Mesenchymal stem cell (in vitro differentiated cells and primary cell): ENCODE measurements at regions not wholly inside any gene's neighbourhood (a gene's known extent, or its start where the extent isn't known, plus 50 kb on each side); places are given as distances from the start of the nearest gene placed in this dataset.

ENCODE experiments used
- DNase-seq: peaks from one replicate; pipeline ENCODE4 v3.0.0-alpha.2; 2013
- H2AFZ ChIP-seq: one replicate; pipeline ENCODE4 v1.6.1; 2013; ENCODE audit warnings: low read depth, mild to moderate bottlenecking, control low read depth, inconsistent platforms, low read length, moderate library complexity
- H2AK5ac ChIP-seq: 2 replicates; pipeline ENCODE4 v1.6.1; 2013; ENCODE audit warnings: low read length, moderate library complexity, mild to moderate bottlenecking, inconsistent platforms; ENCODE audit not compliant: severe bottlenecking
- H2BK120ac ChIP-seq: one replicate; pipeline ENCODE4 v1.6.1; 2013; ENCODE audit warnings: low read depth, mild to moderate bottlenecking, inconsistent platforms, low read length, moderate library complexity
- H2BK12ac ChIP-seq, 2 experiments: one replicate each; pipeline ENCODE4 v1.6.1; 2013; ENCODE audit warnings: inconsistent platforms in 2 of 2, low read length in 2 of 2, mild to moderate bottlenecking in 2 of 2, moderate library complexity in 2 of 2, control low read depth in 1 of 2
- H2BK15ac ChIP-seq: one replicate; pipeline ENCODE4 v1.6.1; 2013; ENCODE audit warnings: mild to moderate bottlenecking, low read depth, inconsistent platforms; ENCODE audit not compliant: poor library complexity, severe bottlenecking
- H2BK5ac ChIP-seq: 2 replicates; pipeline ENCODE4 v1.6.1; 2013; ENCODE audit warnings: low read depth, mild to moderate bottlenecking, low read length, control low read depth, inconsistent platforms; ENCODE audit not compliant: poor library complexity, severe bottlenecking
- H3K14ac ChIP-seq, 2 experiments: one replicate each; pipeline ENCODE4 v1.6.1; 2013; ENCODE audit warnings: inconsistent platforms in 2 of 2, low read length in 2 of 2, control low read depth in 1 of 2, mild to moderate bottlenecking in 1 of 2, moderate library complexity in 1 of 2
- H3K18ac ChIP-seq, 2 experiments: one replicate each; pipeline ENCODE4 v1.6.1; 2013; ENCODE audit warnings: inconsistent platforms in 2 of 2, low read length in 2 of 2, control low read depth in 1 of 2, low read depth in 1 of 2, mild to moderate bottlenecking in 1 of 2
- H3K23ac ChIP-seq, 2 experiments: one replicate each; pipeline ENCODE4 v1.6.1; 2013; ENCODE audit warnings: inconsistent platforms in 2 of 2, low read length in 2 of 2, mild to moderate bottlenecking in 2 of 2, moderate library complexity in 2 of 2, control low read depth in 1 of 2
- H3K27ac ChIP-seq: 2 replicates; pipeline ENCODE4 v1.5.1; 2013; ENCODE audit warnings: mild to moderate bottlenecking, moderate library complexity, low read length, control low read depth, inconsistent platforms; ENCODE audit not compliant: poor library complexity, severe bottlenecking
- H3K27me3 ChIP-seq, 2 experiments: 2 replicates each; pipeline versions ENCODE4 v1.6.1 to v1.7.0; 2013; ENCODE audit warnings: low read length in 2 of 2, mild to moderate bottlenecking in 2 of 2, moderate library complexity in 2 of 2, control low read depth in 1 of 2, inconsistent platforms in 1 of 2; ENCODE audit not compliant: control insufficient read depth in 1 of 2, insufficient read depth in 1 of 2
- H3K36me3 ChIP-seq, 2 experiments: 2 replicates each; pipeline versions ENCODE4 v1.6.1 to v1.7.0; 2013; ENCODE audit warnings: low read length in 2 of 2, control low read depth in 1 of 2, inconsistent platforms in 1 of 2, low read depth in 1 of 2, mild to moderate bottlenecking in 1 of 2; ENCODE audit not compliant: insufficient read depth in 2 of 2, control insufficient read depth in 1 of 2
- H3K4ac ChIP-seq, 2 experiments: one replicate each; pipeline ENCODE4 v1.6.1; 2013; ENCODE audit warnings: inconsistent platforms in 2 of 2, low read length in 2 of 2, mild to moderate bottlenecking in 2 of 2, moderate library complexity in 2 of 2, control low read depth in 1 of 2, low read depth in 1 of 2
- H3K4me1 ChIP-seq: 2 replicates; pipeline ENCODE4 v1.6.1; 2013; ENCODE audit warnings: low read depth, low read length, control low read depth; ENCODE audit not compliant: control insufficient read depth, insufficient read depth
- H3K4me2 ChIP-seq: 2 replicates; pipeline ENCODE4 v1.6.1; 2013; ENCODE audit warnings: low read length, mild to moderate bottlenecking, inconsistent platforms; ENCODE audit not compliant: poor library complexity, severe bottlenecking
- H3K4me3 ChIP-seq, 2 experiments: 2 replicates each; pipeline versions ENCODE4 v1.5.1 to v1.7.0; 2013; ENCODE audit warnings: low read length in 2 of 2, mild to moderate bottlenecking in 2 of 2, control low read depth in 1 of 2, low read depth in 1 of 2; ENCODE audit not compliant: insufficient read depth in 1 of 2
- H3K79me1 ChIP-seq: replicated peaks from 2 replicates; pipeline ENCODE4 v1.6.1; 2013; ENCODE audit warnings: mild to moderate bottlenecking, control low read depth, low read length, inconsistent platforms; ENCODE audit not compliant: poor library complexity, severe bottlenecking
- H3K9ac ChIP-seq: 2 replicates; pipeline ENCODE4 v1.7.0; 2013; ENCODE audit warnings: mild to moderate bottlenecking, low read length, moderate library complexity
- H3K9me3 ChIP-seq: 2 replicates; pipeline ENCODE4 v1.7.0; 2013; ENCODE audit warnings: mild to moderate bottlenecking, low read length; ENCODE audit not compliant: control insufficient read depth
- H4K8ac ChIP-seq: one replicate; pipeline ENCODE4 v1.6.1; 2013; ENCODE audit warnings: inconsistent platforms, mild to moderate bottlenecking, low read length, moderate library complexity
- H4K91ac ChIP-seq: one replicate; pipeline ENCODE4 v1.6.1; 2013; ENCODE audit warnings: mild to moderate bottlenecking, low read length, inconsistent platforms
- WGBS: methylation state at CpG from one replicate; pipeline ENCODE4 v1.1.7; 2013; ENCODE audit warnings: mixed read lengths; 5-methylcytosine and 5-hydroxymethylcytosine counted together

GRCh38 chr5:89441965-89442364 lies 559.0 kb upstream of the MEF2C start:
- Histone ChIP-seq H2BK120ac (no peak overlapping the region), H2BK15ac (no peak overlapping the region)

GRCh38 chr5:89440670-89441069 lies 557.7 kb upstream of the MEF2C start:
- no peak for DNase-seq
- Histone ChIP-seq H2BK15ac (no peak overlapping the region), H2BK12ac (no peak overlapping the region), H2AFZ (no peak overlapping the region), H2BK120ac (no peak overlapping the region), H3K4me2 (no peak overlapping the region), H3K4me1 (no peaks in the 10 kb centered on the region), H3K14ac (no peak overlapping the region), H3K18ac (no peak overlapping the region), H3K79me1 (no peaks in the 10 kb centered on the region), H3K27ac (no peak overlapping the region), H3K36me3 (no peaks in the 10 kb centered on the region), H4K91ac (no peak overlapping the region), H3K9ac (no peak overlapping the region), H3K9me3 (no peaks in the 10 kb centered on the region), H3K27me3 (no peaks in the 10 kb centered on the region), H4K8ac (no peak overlapping the region), H3K23ac (no peak overlapping the region), H3K4ac (no peak overlapping the region), H3K4me3 (no peak overlapping the region), H2BK5ac (no peak overlapping the region), H2AK5ac (no peak overlapping the region)
- no CpG with 5 or more reads among the region's 2 CpGs for WGBS

More at GRCh38 chr5:89441965-89442364, 559.0 kb upstream of the MEF2C start:
- no peak overlapping the region for H4K91ac ChIP-seq
- H3K4me3 ChIP-seq = no peak overlapping the region
- no peak overlapping the region for H2BK5ac ChIP-seq
- no peak overlapping the region for H2BK12ac ChIP-seq
- H3K18ac ChIP-seq = no peak overlapping the region
- H3K9me3 ChIP-seq = no peaks in the 10 kb centered on the region
- H3K79me1 ChIP-seq = no peaks in the 10 kb centered on the region
- no peak overlapping the region for H3K9ac ChIP-seq
- H3K27me3 ChIP-seq = no peaks in the 10 kb centered on the region
- H4K8ac ChIP-seq = no peak overlapping the region
- no peak overlapping the region for H2AK5ac ChIP-seq
- no peaks in the 10 kb centered on the region for H3K36me3 ChIP-seq
- H3K23ac ChIP-seq = no peak overlapping the region
- H3K27ac ChIP-seq = no peak overlapping the region
- DNase-seq = no peak
- no peak overlapping the region for H3K4me2 ChIP-seq
- H3K14ac ChIP-seq = no peak overlapping the region
- H2AFZ ChIP-seq = no peak overlapping the region
- H3K4ac ChIP-seq = no peak overlapping the region
- no peaks in the 10 kb centered on the region for H3K4me1 ChIP-seq

- WGBS = 77% methylated on average over 3 of the region's 4 CpGs
- H3K14ac ChIP-seq = no peak overlapping the region
- no peak overlapping the region for H3K4me2 ChIP-seq
- no peak overlapping the region for H2BK5ac ChIP-seq
- no peak overlapping the region for H3K9ac ChIP-seq
- H3K27ac ChIP-seq = no peak overlapping the region
- no peaks in the 10 kb centered on the region for H3K79me1 ChIP-seq
- H2BK120ac ChIP-seq = no peak overlapping the region
- H3K4me1 ChIP-seq = no peaks in the 10 kb centered on the region
- no peak overlapping the region for H2AFZ ChIP-seq
- H4K91ac ChIP-seq = no peak overlapping the region
- no peak overlapping the region for H3K4ac ChIP-seq
- no peak overlapping the region for H3K18ac ChIP-seq
- DNase-seq = no peak
- no peak overlapping the region for H2AK5ac ChIP-seq
- no peak overlapping the region for H2BK12ac ChIP-seq
- no peaks in the 10 kb centered on the region for H3K9me3 ChIP-seq
- no peak overlapping the region for H3K23ac ChIP-seq
- no peak overlapping the region for H4K8ac ChIP-seq
- H3K36me3 ChIP-seq = no peaks in the 10 kb centered on the region
- no peak overlapping the region for H2BK15ac ChIP-seq
- H3K4me3 ChIP-seq = no peak overlapping the region
- H3K27me3 ChIP-seq = no peaks in the 10 kb centered on the region
Measured at GRCh38 chr5:89437450-89438435, 554.8 kb upstream of the MEF2C start.

GRCh38 chr5:89436464-89436863 lies 553.5 kb upstream of the MEF2C start:
- H3K79me1 ChIP-seq = no peaks in the 10 kb centered on the region
- H3K9me3 ChIP-seq = no peaks in the 10 kb centered on the region
- no peak overlapping the region for H3K18ac ChIP-seq
- H3K9ac ChIP-seq = no peak overlapping the region
- H2BK15ac ChIP-seq = no peak overlapping the region
- no peak overlapping the region for H3K4me3 ChIP-seq
- H3K27me3 ChIP-seq = no peaks in the 10 kb centered on the region
- no peak for DNase-seq
- no peak overlapping the region for H2BK120ac ChIP-seq
- no peak overlapping the region for H4K91ac ChIP-seq
- H3K4ac ChIP-seq = no peak overlapping the region
- H2AFZ ChIP-seq = no peak overlapping the region
- WGBS = 75% methylated on average over 3 of the region's 3 CpGs
- H3K4me1 ChIP-seq = no peaks in the 10 kb centered on the region
- H3K14ac ChIP-seq = no peak overlapping the region
- H3K36me3 ChIP-seq = no peaks in the 10 kb centered on the region
- H3K27ac ChIP-seq = no peak overlapping the region
- no peak overlapping the region for H2BK12ac ChIP-seq
- no peak overlapping the region for H4K8ac ChIP-seq
- H3K4me2 ChIP-seq = no peak overlapping the region
- H2BK5ac ChIP-seq = no peak overlapping the region
- H2AK5ac ChIP-seq = no peak overlapping the region
- H3K23ac ChIP-seq = no peak overlapping the region
